ENCODE measurements at regions not wholly inside any gene's neighbourhood (a gene's known extent, or its start where the extent isn't known, plus 50 kb on each side); places are given as distances from the start of the nearest gene placed in this dataset.

DNA sequence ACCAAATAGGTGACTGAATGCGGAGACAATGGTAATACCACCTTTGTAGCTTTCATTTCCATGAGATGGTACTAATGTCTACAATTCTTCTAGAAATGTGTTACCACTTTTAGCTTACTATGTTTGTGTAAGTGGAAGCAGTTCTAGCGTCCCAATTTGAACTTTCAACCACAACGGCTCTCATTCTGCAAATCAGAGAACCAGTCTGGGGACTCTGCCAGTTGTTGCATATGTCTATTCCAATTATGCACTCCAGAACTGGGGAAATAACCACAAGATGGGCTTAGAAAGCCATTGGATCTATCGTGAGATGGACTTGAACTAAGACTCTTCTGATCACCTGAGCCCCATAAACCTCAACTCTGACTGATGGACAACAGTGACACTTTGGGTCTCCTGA, 862.3 kb downstream of the SLITRK1 start:
- no peaks in the 10 kb centered on the region for H3K27me3 ChIP-seq (replicated peaks)
- no peak overlapping the region for H3K4me3 ChIP-seq (ENCODE audit: low read depth, low read length)
- no peaks in the 10 kb centered on the region for H3K36me3 ChIP-seq (replicated peaks)
- no peak for DNase-seq
- in situ Hi-C loops (cut with HindIII; ENCODE audit: low pct_ligation_motif_present, low sequenced_read_pairs), result no loop called here
- H3K27ac ChIP-seq, result no peak overlapping the region
- TF ChIP-seq, protein P1, sequence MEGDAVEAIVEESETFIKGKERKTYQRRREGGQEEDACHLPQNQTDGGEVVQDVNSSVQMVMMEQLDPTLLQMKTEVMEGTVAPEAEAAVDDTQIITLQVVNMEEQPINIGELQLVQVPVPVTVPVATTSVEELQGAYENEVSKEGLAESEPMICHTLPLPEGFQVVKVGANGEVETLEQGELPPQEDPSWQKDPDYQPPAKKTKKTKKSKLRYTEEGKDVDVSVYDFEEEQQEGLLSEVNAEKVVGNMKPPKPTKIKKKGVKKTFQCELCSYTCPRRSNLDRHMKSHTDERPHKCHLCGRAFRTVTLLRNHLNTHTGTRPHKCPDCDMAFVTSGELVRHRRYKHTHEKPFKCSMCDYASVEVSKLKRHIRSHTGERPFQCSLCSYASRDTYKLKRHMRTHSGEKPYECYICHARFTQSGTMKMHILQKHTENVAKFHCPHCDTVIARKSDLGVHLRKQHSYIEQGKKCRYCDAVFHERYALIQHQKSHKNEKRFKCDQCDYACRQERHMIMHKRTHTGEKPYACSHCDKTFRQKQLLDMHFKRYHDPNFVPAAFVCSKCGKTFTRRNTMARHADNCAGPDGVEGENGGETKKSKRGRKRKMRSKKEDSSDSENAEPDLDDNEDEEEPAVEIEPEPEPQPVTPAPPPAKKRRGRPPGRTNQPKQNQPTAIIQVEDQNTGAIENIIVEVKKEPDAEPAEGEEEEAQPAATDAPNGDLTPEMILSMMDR (IDR thresholded peaks at IDR 0.05; ENCODE audit: low read depth, low read length, missing control alignments), result no peak

GRCh38 chr13:83009987-83010386, 872.3 kb downstream of the SLITRK1 start:
- DNase-seq, result no peak
- Histone ChIP-seq H3K36me3 (replicated peaks) (no peaks in the 10 kb centered on the region), H3K27me3 (replicated peaks) (no peaks in the 10 kb centered on the region), H3K4me3 (ENCODE audit: low read depth, low read length) (no peak overlapping the region), H3K27ac (no peak overlapping the region)
- in situ Hi-C loops (cut with HindIII; ENCODE audit: low pct_ligation_motif_present, low sequenced_read_pairs), result no loop called here
- TF ChIP-seq, protein P1 (IDR thresholded peaks at IDR 0.05; ENCODE audit: low read depth, low read length, missing control alignments), result no peak

DNA sequence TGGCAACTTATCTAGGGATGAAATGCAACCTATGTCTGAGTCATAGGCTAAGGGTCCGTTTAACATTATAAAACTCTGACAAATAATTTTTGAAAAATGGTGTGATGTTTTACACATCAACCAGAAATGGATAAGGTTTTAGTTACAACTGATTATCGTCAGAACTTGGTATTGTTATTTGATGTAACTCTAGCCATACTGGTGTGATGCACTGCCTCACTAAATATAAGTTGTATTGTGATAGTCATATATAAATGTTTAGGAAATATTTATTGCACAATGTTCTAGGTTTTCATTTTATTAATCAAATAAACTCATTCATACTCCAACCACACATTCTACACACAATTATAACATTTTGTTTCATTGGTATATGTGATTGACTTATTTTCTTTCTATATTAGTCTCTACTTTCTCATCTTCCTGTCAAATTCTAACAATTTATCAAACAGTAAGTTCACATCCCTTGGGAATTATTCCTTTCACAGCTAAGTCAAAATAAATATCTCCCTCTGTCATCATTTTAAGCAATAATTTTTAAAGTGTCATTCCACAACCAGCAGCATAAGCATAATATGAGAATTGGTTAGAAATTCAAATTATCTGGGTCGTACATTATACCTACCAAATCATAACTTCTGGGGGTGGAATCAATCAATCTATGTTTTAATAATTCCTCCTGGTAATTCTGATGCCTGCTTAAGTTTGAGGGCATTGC, 873.9 kb downstream of the SLITRK1 start:
- no peak overlapping the region for H3K27ac ChIP-seq
- no peaks in the 10 kb centered on the region for H3K27me3 ChIP-seq (replicated peaks)
- H3K4me3 ChIP-seq (ENCODE audit: low read depth, low read length), result no peak overlapping the region
- no peak for DNase-seq
- in situ Hi-C loops (cut with HindIII; ENCODE audit: low pct_ligation_motif_present, low sequenced_read_pairs), result no loop called here
- no peaks in the 10 kb centered on the region for H3K36me3 ChIP-seq (replicated peaks)
- TF ChIP-seq, protein P1 (IDR thresholded peaks at IDR 0.05; ENCODE audit: low read depth, low read length, missing control alignments), result no peak

DNA sequence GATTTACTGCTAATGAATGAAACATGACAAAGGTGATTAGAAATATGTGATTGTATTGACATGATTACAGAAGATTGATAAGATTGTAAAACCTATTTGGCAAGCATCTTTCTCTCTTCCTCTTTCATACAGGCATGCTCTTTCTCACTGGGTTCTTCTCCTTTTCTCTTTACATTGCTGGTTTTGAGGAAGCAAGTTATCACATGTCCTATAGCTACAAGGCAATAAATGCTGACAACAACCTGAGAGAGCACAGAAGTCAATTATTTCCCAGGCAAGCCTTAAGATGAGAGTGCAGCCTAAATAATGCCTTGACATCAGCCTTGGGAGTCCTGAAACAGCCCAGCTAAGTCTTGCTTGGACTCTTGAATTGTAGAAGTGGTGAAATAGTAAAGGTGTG, 875.0 kb downstream of the SLITRK1 start:
- DNase-seq, result no peak
- Histone ChIP-seq H3K27ac (no peak overlapping the region), H3K27me3 (replicated peaks) (no peaks in the 10 kb centered on the region), H3K4me3 (ENCODE audit: low read depth, low read length) (no peak overlapping the region), H3K36me3 (replicated peaks) (no peaks in the 10 kb centered on the region)
- TF ChIP-seq, protein P1 (IDR thresholded peaks at IDR 0.05; ENCODE audit: low read depth, low read length, missing control alignments), result no peak
- in situ Hi-C loops (cut with HindIII; ENCODE audit: low pct_ligation_motif_present, low sequenced_read_pairs), result no loop called here

GRCh38 chr13:83003185-83003584, 879.1 kb downstream of the SLITRK1 start:
- in situ Hi-C loops (cut with HindIII; ENCODE audit: low pct_ligation_motif_present, low sequenced_read_pairs), result no loop called here
- Histone ChIP-seq H3K27me3 (replicated peaks) (no peaks in the 10 kb centered on the region), H3K36me3 (replicated peaks) (no peaks in the 10 kb centered on the region), H3K4me3 (ENCODE audit: low read depth, low read length) (no peak overlapping the region), H3K27ac (no peak overlapping the region)
- DNase-seq, result no peak
- TF ChIP-seq, protein P1 (IDR thresholded peaks at IDR 0.05; ENCODE audit: low read depth, low read length, missing control alignments), result no peak

DNA sequence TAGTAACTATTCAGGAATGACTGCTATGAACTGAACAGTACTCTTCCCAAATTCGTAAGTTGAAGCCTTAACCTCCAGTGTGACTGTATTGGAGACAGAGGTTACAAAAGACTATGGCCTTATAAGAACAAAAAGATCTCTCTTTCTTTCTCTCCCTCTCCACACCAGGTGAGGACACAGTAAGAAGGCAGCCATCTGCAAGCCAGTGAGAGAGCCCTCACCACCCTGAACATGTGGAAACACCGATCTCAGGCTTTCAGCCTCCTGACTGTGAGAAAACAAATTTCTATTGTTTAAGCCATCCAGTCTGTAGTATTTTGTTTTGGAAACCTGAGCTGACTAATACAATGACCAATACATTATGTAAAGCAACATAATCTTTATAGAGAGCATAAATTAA, 888.9 kb downstream of the SLITRK1 start:
- in situ Hi-C loops (cut with HindIII; ENCODE audit: low pct_ligation_motif_present, low sequenced_read_pairs), result no loop called here
- no peak for DNase-seq
- H3K27me3 ChIP-seq (replicated peaks), result no peaks in the 10 kb centered on the region
- no peak overlapping the region for H3K4me3 ChIP-seq (ENCODE audit: low read depth, low read length)
- H3K27ac ChIP-seq, result no peak overlapping the region
- no peaks in the 10 kb centered on the region for H3K36me3 ChIP-seq (replicated peaks)
- TF ChIP-seq, protein P1 (IDR thresholded peaks at IDR 0.05; ENCODE audit: low read depth, low read length, missing control alignments), result no peak
